ENCODE measurements at regions not wholly inside any gene's neighbourhood (a gene's known extent, or its start where the extent isn't known, plus 50 kb on each side); places are given as distances from the start of the nearest gene placed in this dataset.

GRCh38 chr17:14926526-14927122, 338.5 kb downstream of the PMP22 start:
- Mint-ChIP-seq H3K27ac (no peak overlapping the region), H3K9me3 (peaks cover 5% of the 10 kb centered on the region), H3K36me3 (ENCODE audit: low read depth) (no peaks in the 10 kb centered on the region), H3K27me3 (peaks cover 3% of the 10 kb centered on the region), H3K4me1 (ENCODE audit: low read depth) (no peaks in the 10 kb centered on the region), H3K4me3 (no peak overlapping the region)

DNA sequence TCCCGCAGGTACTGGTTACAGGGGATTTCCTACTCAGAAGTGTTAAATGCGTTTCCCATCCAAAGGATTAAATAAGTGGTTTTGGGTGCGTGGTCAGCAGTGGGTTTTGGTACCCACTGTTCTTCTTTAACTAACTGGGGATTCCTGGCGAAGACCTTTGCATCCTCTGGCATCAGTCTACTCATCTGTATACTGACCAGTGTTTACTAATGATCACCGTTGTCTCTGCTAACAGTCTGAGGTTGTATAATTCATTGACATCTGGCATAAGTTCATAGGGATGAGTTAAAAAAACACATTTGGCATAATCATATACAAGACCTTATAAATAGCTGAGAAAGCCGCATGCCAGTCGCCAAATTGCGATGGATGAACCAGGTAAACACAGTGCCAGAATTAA, 339.1 kb downstream of the PMP22 start:
- no peaks in the 10 kb centered on the region for H3K36me3 Mint-ChIP-seq (ENCODE audit: low read depth)
- no peak overlapping the region for H3K4me3 Mint-ChIP-seq
- no peaks in the 10 kb centered on the region for H3K4me1 Mint-ChIP-seq (ENCODE audit: low read depth)
- H3K27me3 Mint-ChIP-seq, result peaks cover 3% of the 10 kb centered on the region
- H3K27ac Mint-ChIP-seq, result no peak overlapping the region
- peaks cover 5% of the 10 kb centered on the region for H3K9me3 Mint-ChIP-seq

- Mint-ChIP-seq H3K27me3 (peaks cover 3% of the 10 kb centered on the region), H3K4me3 (no peak overlapping the region), H3K27ac (no peak overlapping the region), H3K4me1 (ENCODE audit: low read depth) (no peaks in the 10 kb centered on the region), H3K9me3 (peaks cover 5% of the 10 kb centered on the region), H3K36me3 (ENCODE audit: low read depth) (no peaks in the 10 kb centered on the region)
Measured at GRCh38 chr17:14925498-14925897, 339.6 kb downstream of the PMP22 start.

GRCh38 chr17:14923981-14924380, 341.1 kb downstream of the PMP22 start:
- Mint-ChIP-seq H3K36me3 (ENCODE audit: low read depth) (no peaks in the 10 kb centered on the region), H3K4me1 (ENCODE audit: low read depth) (no peaks in the 10 kb centered on the region)

DNA sequence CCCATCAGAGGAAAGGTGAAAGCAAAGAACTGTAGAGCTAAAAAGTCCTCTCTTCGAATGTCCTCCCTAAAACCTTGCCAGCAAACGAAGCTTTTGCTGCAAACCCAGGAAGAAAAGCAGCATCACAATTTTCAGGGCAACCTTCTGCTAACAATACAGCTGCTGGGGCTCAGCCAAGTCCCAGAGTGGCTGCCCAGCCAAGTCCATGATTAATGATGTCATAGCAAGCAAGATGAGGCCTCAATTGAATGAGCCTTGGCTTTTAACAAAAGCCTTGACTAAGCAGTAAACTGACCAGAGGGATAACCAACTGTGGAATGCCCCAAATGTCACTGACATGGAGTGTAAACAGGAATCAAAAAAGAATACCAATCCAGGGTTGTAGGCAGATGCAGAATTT, 342.7 kb downstream of the PMP22 start:
- Mint-ChIP-seq H3K4me3 (no peak overlapping the region), H3K27ac (no peak overlapping the region), H3K36me3 (ENCODE audit: low read depth) (no peaks in the 10 kb centered on the region), H3K4me1 (ENCODE audit: low read depth) (no peaks in the 10 kb centered on the region), H3K9me3 (peaks cover 5% of the 10 kb centered on the region), H3K27me3 (peaks cover 3% of the 10 kb centered on the region)

More at GRCh38 chr17:14923981-14924380, 341.1 kb downstream of the PMP22 start:
- Mint-ChIP-seq H3K27me3 (peaks cover 3% of the 10 kb centered on the region), H3K4me3 (no peak overlapping the region), H3K27ac (no peak overlapping the region), H3K9me3 (peaks cover 5% of the 10 kb centered on the region)

DNA sequence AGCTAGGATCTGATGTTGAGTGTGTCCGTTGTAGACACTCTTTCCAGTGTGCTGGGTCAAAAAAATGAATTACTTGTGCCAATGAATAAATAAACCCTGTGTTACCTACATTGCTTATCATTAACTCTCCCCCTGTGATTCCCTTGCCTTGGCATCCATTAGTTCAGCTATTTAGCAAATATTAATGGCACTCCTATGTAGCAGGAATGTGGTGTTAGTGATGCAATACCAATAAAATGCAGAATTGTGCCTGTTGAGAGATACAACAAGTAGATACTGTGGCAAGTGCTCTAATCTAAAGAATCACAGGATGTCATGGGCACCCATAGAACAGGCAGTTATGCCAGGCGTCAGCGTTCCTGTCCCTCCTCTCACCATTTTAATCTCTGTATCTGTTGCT, 343.2 kb downstream of the PMP22 start:
- Mint-ChIP-seq H3K4me3 (no peak overlapping the region), H3K27ac (no peak overlapping the region), H3K4me1 (ENCODE audit: low read depth) (no peaks in the 10 kb centered on the region), H3K27me3 (peaks cover 3% of the 10 kb centered on the region), H3K36me3 (ENCODE audit: low read depth) (no peaks in the 10 kb centered on the region), H3K9me3 (peaks cover 5% of the 10 kb centered on the region)

- H3K36me3 Mint-ChIP-seq (ENCODE audit: low read depth), result no peaks in the 10 kb centered on the region
- H3K4me3 Mint-ChIP-seq, result no peak overlapping the region
- H3K27ac Mint-ChIP-seq, result no peak overlapping the region
- no peaks in the 10 kb centered on the region for H3K4me1 Mint-ChIP-seq (ENCODE audit: low read depth)
- H3K27me3 Mint-ChIP-seq, result peaks cover under 1% of the 10 kb centered on the region
- peaks cover 5% of the 10 kb centered on the region for H3K9me3 Mint-ChIP-seq
Measured at GRCh38 chr17:14919631-14920213, 345.4 kb downstream of the PMP22 start.

- H3K4me1 Mint-ChIP-seq (ENCODE audit: low read depth), result no peaks in the 10 kb centered on the region
- H3K4me3 Mint-ChIP-seq, result no peak overlapping the region
- peaks cover 5% of the 10 kb centered on the region for H3K9me3 Mint-ChIP-seq
- H3K36me3 Mint-ChIP-seq (ENCODE audit: low read depth), result no peaks in the 10 kb centered on the region
- H3K27me3 Mint-ChIP-seq, result peaks cover 4% of the 10 kb centered on the region
- H3K27ac Mint-ChIP-seq, result no peak overlapping the region
Measured at GRCh38 chr17:14919094-14919493, 346.0 kb downstream of the PMP22 start.

- Mint-ChIP-seq H3K4me1 (ENCODE audit: low read depth) (no peaks in the 10 kb centered on the region), H3K36me3 (ENCODE audit: low read depth) (no peaks in the 10 kb centered on the region), H3K27me3 (peaks cover 8% of the 10 kb centered on the region), H3K9me3 (peaks cover 10% of the 10 kb centered on the region), H3K27ac (no peak overlapping the region), H3K4me3 (no peak overlapping the region)
Measured at GRCh38 chr17:14918540-14918939, 346.6 kb downstream of the PMP22 start.

DNA sequence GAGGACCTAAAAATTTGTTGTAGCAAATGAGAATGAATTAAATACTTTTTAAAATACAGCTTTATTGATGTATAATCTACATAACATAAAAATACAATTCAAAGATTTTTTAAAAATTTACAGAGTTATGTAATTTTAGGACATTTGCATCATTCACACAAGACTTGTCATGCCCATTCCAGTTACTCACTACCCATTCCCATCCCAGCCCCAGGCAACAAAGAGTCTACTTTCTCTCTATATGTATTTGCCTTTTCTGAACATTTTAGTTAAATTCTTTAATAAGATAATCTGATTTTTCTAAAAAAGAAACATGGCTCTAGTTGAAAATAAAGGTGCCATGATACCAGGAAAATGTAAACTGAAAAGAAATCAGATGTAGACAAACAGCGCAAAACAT, 354.2 kb downstream of the PMP22 start:
- H3K27ac Mint-ChIP-seq, result no peak overlapping the region
- peaks cover 22% of the 10 kb centered on the region for H3K27me3 Mint-ChIP-seq
- peaks cover 15% of the 10 kb centered on the region for H3K9me3 Mint-ChIP-seq
- peaks cover 5% of the 10 kb centered on the region for H3K36me3 Mint-ChIP-seq (ENCODE audit: low read depth)
- H3K4me3 Mint-ChIP-seq, result no peak overlapping the region
- no peaks in the 10 kb centered on the region for H3K4me1 Mint-ChIP-seq (ENCODE audit: low read depth)

- no peaks in the 10 kb centered on the region for H3K4me1 Mint-ChIP-seq (ENCODE audit: low read depth)
- H3K4me3 Mint-ChIP-seq, result no peak overlapping the region
- no peaks in the 10 kb centered on the region for H3K9me3 Mint-ChIP-seq
- peaks cover 17% of the 10 kb centered on the region for H3K27me3 Mint-ChIP-seq
- H3K36me3 Mint-ChIP-seq (ENCODE audit: low read depth), result no peaks in the 10 kb centered on the region
- H3K27ac Mint-ChIP-seq, result no peak overlapping the region
Measured at GRCh38 chr17:14904386-14904785, 360.7 kb downstream of the PMP22 start.

GRCh38 chr17:14903854-14904253, 361.3 kb downstream of the PMP22 start:
- Mint-ChIP-seq H3K27me3 (peaks cover 17% of the 10 kb centered on the region), H3K4me3 (no peak overlapping the region), H3K9me3 (no peaks in the 10 kb centered on the region), H3K27ac (no peak overlapping the region), H3K4me1 (ENCODE audit: low read depth) (no peaks in the 10 kb centered on the region), H3K36me3 (ENCODE audit: low read depth) (no peaks in the 10 kb centered on the region)

GRCh38 chr17:14902803-14903202, 362.3 kb downstream of the PMP22 start:
- Mint-ChIP-seq H3K27me3 (peaks cover 17% of the 10 kb centered on the region), H3K4me1 (ENCODE audit: low read depth) (no peaks in the 10 kb centered on the region), H3K36me3 (ENCODE audit: low read depth) (no peaks in the 10 kb centered on the region), H3K9me3 (peaks cover 6% of the 10 kb centered on the region), H3K4me3 (no peak overlapping the region), H3K27ac (no peak overlapping the region)

GRCh38 chr17:14902297-14902696, 362.8 kb downstream of the PMP22 start:
- peaks cover 6% of the 10 kb centered on the region for H3K9me3 Mint-ChIP-seq

DNA sequence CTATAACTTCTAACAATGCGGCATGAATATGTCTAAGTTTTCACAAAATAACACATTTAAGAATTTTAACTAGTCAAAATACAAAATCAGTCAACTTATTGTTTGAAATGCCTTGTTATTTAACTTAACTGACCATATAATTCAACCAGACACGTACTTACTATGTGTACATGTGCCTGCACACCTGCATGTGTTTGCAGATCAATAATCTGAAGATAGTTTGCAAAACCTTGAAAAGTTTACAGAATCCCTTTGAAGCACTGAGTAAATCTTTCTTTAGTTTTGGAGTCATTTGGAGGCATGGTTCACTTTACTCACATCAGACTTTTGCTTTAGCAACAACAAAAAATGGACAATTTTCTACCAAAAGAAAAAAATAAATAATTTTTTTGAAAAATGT, 363.8 kb downstream of the PMP22 start:
- Mint-ChIP-seq H3K27me3 (peaks cover 17% of the 10 kb centered on the region), H3K9me3 (peaks cover 6% of the 10 kb centered on the region), H3K36me3 (ENCODE audit: low read depth) (no peaks in the 10 kb centered on the region), H3K4me3 (no peak overlapping the region), H3K4me1 (ENCODE audit: low read depth) (no peaks in the 10 kb centered on the region), H3K27ac (no peak overlapping the region)

More at GRCh38 chr17:14902297-14902696, 362.8 kb downstream of the PMP22 start:
- Mint-ChIP-seq H3K4me1 (ENCODE audit: low read depth) (no peaks in the 10 kb centered on the region), H3K27me3 (peaks cover 17% of the 10 kb centered on the region), H3K27ac (no peak overlapping the region), H3K4me3 (no peak overlapping the region), H3K36me3 (ENCODE audit: low read depth) (no peaks in the 10 kb centered on the region)

GRCh38 chr17:14886200-14886739, 378.9 kb downstream of the PMP22 start:
- peaks cover 29% of the 10 kb centered on the region for H3K9me3 Mint-ChIP-seq
- H3K27me3 Mint-ChIP-seq, result peaks cover 30% of the 10 kb centered on the region
- H3K36me3 Mint-ChIP-seq (ENCODE audit: low read depth), result no peaks in the 10 kb centered on the region
- no peak overlapping the region for H3K4me3 Mint-ChIP-seq
- no peaks in the 10 kb centered on the region for H3K4me1 Mint-ChIP-seq (ENCODE audit: low read depth)
- H3K27ac Mint-ChIP-seq, result no peak overlapping the region
